Skeletal muscle satellite cell (primary cell): ENCODE measurements at regions not wholly inside any gene's neighbourhood (a gene's known extent, or its start where the extent isn't known, plus 50 kb on each side); places are given as distances from the start of the nearest gene placed in this dataset.

Experiments used
- H3K27me3 ChIP-seq: 2 replicates; pipeline ENCODE4 v1.7.0; 2013; ENCODE audit warnings: low read length; ENCODE audit not compliant: control insufficient read depth, insufficient read depth
- H3K36me3 ChIP-seq: 2 replicates; pipeline ENCODE4 v1.7.0; 2013; ENCODE audit warnings: mild to moderate bottlenecking, control low read depth, low read length; ENCODE audit not compliant: insufficient read depth
- H3K4me1 ChIP-seq: 2 replicates; pipeline ENCODE4 v1.7.0; 2013; ENCODE audit warnings: low read length; ENCODE audit not compliant: control insufficient read depth, insufficient read depth
- H3K4me2 ChIP-seq: 2 replicates; pipeline ENCODE4 v1.7.0; 2013; ENCODE audit warnings: mild to moderate bottlenecking, low read length
- H3K4me3 ChIP-seq: 2 replicates; pipeline ENCODE4 v1.7.0; 2013; ENCODE audit warnings: low read length
- H3K9ac ChIP-seq: 2 replicates; pipeline ENCODE4 v1.7.0; 2013; ENCODE audit warnings: mild to moderate bottlenecking, low read depth, low read length, moderate library complexity
- H3K9me3 ChIP-seq: replicated peaks from 2 replicates; pipeline ENCODE4 v1.7.0; 2013; ENCODE audit warnings: mild to moderate bottlenecking, control low read depth, low read length

GRCh38 chr1:57659804-57660203 is 235.9 kb upstream of the DAB1 start:
- H3K4me1 ChIP-seq, result no peaks in the 10 kb centered on the region
- no peaks in the 10 kb centered on the region for H3K9me3 ChIP-seq
- no peaks in the 10 kb centered on the region for H3K36me3 ChIP-seq
- no peak overlapping the region for H3K4me2 ChIP-seq
- no peaks in the 10 kb centered on the region for H3K27me3 ChIP-seq
- no peak overlapping the region for H3K9ac ChIP-seq
- H3K4me3 ChIP-seq, result no peak overlapping the region

GRCh38 chr1:57655161-57655560 is 231.3 kb upstream of the DAB1 start:
- Histone ChIP-seq H3K9me3 (no peaks in the 10 kb centered on the region), H3K9ac (no peak overlapping the region), H3K27me3 (no peaks in the 10 kb centered on the region), H3K4me2 (no peak overlapping the region), H3K4me1 (no peaks in the 10 kb centered on the region), H3K4me3 (no peak overlapping the region), H3K36me3 (no peaks in the 10 kb centered on the region)

GRCh38 chr1:57644667-57645066 is 220.8 kb upstream of the DAB1 start:
- no peaks in the 10 kb centered on the region for H3K4me1 ChIP-seq

GRCh38 chr1:57638239-57638638 is 214.4 kb upstream of the DAB1 start:
- H3K4me1 ChIP-seq, result no peaks in the 10 kb centered on the region
- no peak overlapping the region for H3K4me2 ChIP-seq
- no peak overlapping the region for H3K9ac ChIP-seq
- no peaks in the 10 kb centered on the region for H3K36me3 ChIP-seq
- no peak overlapping the region for H3K4me3 ChIP-seq
- H3K27me3 ChIP-seq, result no peaks in the 10 kb centered on the region
- H3K9me3 ChIP-seq, result no peaks in the 10 kb centered on the region

More at GRCh38 chr1:57644667-57645066, 220.8 kb upstream of the DAB1 start:
- no peaks in the 10 kb centered on the region for H3K9me3 ChIP-seq
- H3K4me3 ChIP-seq, result no peak overlapping the region
- H3K36me3 ChIP-seq, result no peaks in the 10 kb centered on the region
- H3K4me2 ChIP-seq, result no peak overlapping the region
- H3K27me3 ChIP-seq, result no peaks in the 10 kb centered on the region
- no peak overlapping the region for H3K9ac ChIP-seq

GRCh38 chr1:57637155-57637554 is 213.3 kb upstream of the DAB1 start:
- Histone ChIP-seq H3K27me3 (no peaks in the 10 kb centered on the region), H3K4me3 (no peak overlapping the region), H3K9ac (no peak overlapping the region), H3K4me2 (no peak overlapping the region), H3K4me1 (no peaks in the 10 kb centered on the region), H3K9me3 (no peaks in the 10 kb centered on the region), H3K36me3 (no peaks in the 10 kb centered on the region)

GRCh38 chr1:57633881-57634280 is 210.0 kb upstream of the DAB1 start:
- no peaks in the 10 kb centered on the region for H3K36me3 ChIP-seq
- H3K27me3 ChIP-seq, result no peaks in the 10 kb centered on the region
- no peak overlapping the region for H3K4me3 ChIP-seq

GRCh38 chr1:57633056-57633455 is 209.2 kb upstream of the DAB1 start:
- Histone ChIP-seq H3K36me3 (no peaks in the 10 kb centered on the region), H3K9me3 (no peaks in the 10 kb centered on the region)

More at GRCh38 chr1:57633881-57634280, 210.0 kb upstream of the DAB1 start:
- H3K9ac ChIP-seq, result no peak overlapping the region
- H3K4me2 ChIP-seq, result no peak overlapping the region
- H3K9me3 ChIP-seq, result no peaks in the 10 kb centered on the region
- H3K4me1 ChIP-seq, result no peaks in the 10 kb centered on the region

GRCh38 chr1:57632401-57632800 is 208.5 kb upstream of the DAB1 start:
- no peaks in the 10 kb centered on the region for H3K27me3 ChIP-seq
- no peaks in the 10 kb centered on the region for H3K9me3 ChIP-seq
- no peak overlapping the region for H3K4me2 ChIP-seq
- no peaks in the 10 kb centered on the region for H3K4me1 ChIP-seq
- H3K9ac ChIP-seq, result no peak overlapping the region
- H3K4me3 ChIP-seq, result no peak overlapping the region
- no peaks in the 10 kb centered on the region for H3K36me3 ChIP-seq

More at GRCh38 chr1:57633056-57633455, 209.2 kb upstream of the DAB1 start:
- Histone ChIP-seq H3K4me1 (no peaks in the 10 kb centered on the region), H3K9ac (no peak overlapping the region), H3K27me3 (no peaks in the 10 kb centered on the region), H3K4me2 (no peak overlapping the region), H3K4me3 (no peak overlapping the region)

GRCh38 chr1:57627612-57628011 is 203.8 kb upstream of the DAB1 start:
- Histone ChIP-seq H3K4me2 (no peak overlapping the region), H3K4me1 (no peaks in the 10 kb centered on the region)

GRCh38 chr1:57623791-57624538 is 200.1 kb upstream of the DAB1 start:
- Histone ChIP-seq H3K9ac (no peak overlapping the region), H3K4me3 (no peak overlapping the region), H3K4me1 (no peaks in the 10 kb centered on the region), H3K9me3 (no peaks in the 10 kb centered on the region), H3K4me2 (no peak overlapping the region), H3K27me3 (no peaks in the 10 kb centered on the region), H3K36me3 (no peaks in the 10 kb centered on the region)

More at GRCh38 chr1:57627612-57628011, 203.8 kb upstream of the DAB1 start:
- Histone ChIP-seq H3K36me3 (no peaks in the 10 kb centered on the region), H3K9ac (no peak overlapping the region), H3K27me3 (no peaks in the 10 kb centered on the region), H3K9me3 (no peaks in the 10 kb centered on the region), H3K4me3 (no peak overlapping the region)

GRCh38 chr1:57623039-57623790 is 199.4 kb upstream of the DAB1 start:
- Histone ChIP-seq H3K27me3 (no peaks in the 10 kb centered on the region), H3K9ac (no peak overlapping the region), H3K36me3 (no peaks in the 10 kb centered on the region), H3K4me2 (peak overlapping the region; percentile 27), H3K4me3 (no peak overlapping the region), H3K9me3 (no peaks in the 10 kb centered on the region), H3K4me1 (no peaks in the 10 kb centered on the region)
